ENCODE measurements at regions not wholly inside any gene's neighbourhood (a gene's known extent, or its start where the extent isn't known, plus 50 kb on each side); places are given as distances from the start of the nearest gene placed in this dataset.

GRCh38 chr13:74039154-74039553 lies 95.0 kb downstream of the KLF12 start:
- TF ChIP-seq CTCF (IDR thresholded peaks at IDR 0.05; ENCODE audit: low read length): no peak
- TF ChIP-seq EZH2 (IDR thresholded peaks at IDR 0.05; ENCODE audit: borderline replicate concordance, low read length): no peak
